ENCODE measurements at regions not wholly inside any gene's neighbourhood (a gene's known extent, or its start where the extent isn't known, plus 50 kb on each side); places are given as distances from the start of the nearest gene placed in this dataset.

DNA sequence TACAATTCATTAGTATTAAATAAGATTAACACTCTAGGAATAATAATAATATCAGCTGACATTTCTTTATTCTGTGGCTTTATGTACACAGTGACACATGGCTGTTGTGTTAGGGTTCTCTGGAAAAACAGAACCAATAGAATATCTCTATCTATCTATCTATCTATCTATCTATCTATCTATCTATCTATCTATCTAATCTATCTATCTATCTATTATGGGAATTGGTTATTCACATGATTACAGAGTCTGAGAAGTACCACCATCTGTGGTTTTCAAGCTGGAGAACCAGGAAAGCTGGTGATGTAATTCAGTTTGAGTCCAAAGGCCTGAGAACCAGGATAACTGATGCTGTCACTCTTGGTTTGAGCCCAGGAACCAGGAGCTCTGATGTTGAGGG is 194.1 kb upstream of the MTPN start:
- TF ChIP-seq POLR2AphosphoS5 (IDR thresholded peaks at IDR 0.05; ENCODE audit: insufficient read depth, low read depth, low read length) (no peak), FOS (IDR thresholded peaks at IDR 0.05; ENCODE audit: borderline replicate concordance, insufficient read depth, low read length) (no peak), EZH2 (IDR thresholded peaks at IDR 0.05; ENCODE audit: borderline replicate concordance, low read depth, low read length, severe bottlenecking) (no peak), POLR2A (IDR thresholded peaks at IDR 0.05; ENCODE audit: low read depth, low read length) (no peak), MYC (IDR thresholded peaks at IDR 0.05; ENCODE audit: low read depth, low read length) (no peak)
- TF ChIP-seq, protein P1, sequence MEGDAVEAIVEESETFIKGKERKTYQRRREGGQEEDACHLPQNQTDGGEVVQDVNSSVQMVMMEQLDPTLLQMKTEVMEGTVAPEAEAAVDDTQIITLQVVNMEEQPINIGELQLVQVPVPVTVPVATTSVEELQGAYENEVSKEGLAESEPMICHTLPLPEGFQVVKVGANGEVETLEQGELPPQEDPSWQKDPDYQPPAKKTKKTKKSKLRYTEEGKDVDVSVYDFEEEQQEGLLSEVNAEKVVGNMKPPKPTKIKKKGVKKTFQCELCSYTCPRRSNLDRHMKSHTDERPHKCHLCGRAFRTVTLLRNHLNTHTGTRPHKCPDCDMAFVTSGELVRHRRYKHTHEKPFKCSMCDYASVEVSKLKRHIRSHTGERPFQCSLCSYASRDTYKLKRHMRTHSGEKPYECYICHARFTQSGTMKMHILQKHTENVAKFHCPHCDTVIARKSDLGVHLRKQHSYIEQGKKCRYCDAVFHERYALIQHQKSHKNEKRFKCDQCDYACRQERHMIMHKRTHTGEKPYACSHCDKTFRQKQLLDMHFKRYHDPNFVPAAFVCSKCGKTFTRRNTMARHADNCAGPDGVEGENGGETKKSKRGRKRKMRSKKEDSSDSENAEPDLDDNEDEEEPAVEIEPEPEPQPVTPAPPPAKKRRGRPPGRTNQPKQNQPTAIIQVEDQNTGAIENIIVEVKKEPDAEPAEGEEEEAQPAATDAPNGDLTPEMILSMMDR (IDR thresholded peaks at IDR 0.05; ENCODE audit: extremely low read depth in 1 of 2, insufficient read depth in 1 of 2, low read depth in 1 of 2, low read length in 2 of 2), result no peak
- TF ChIP-seq, protein P2, sequence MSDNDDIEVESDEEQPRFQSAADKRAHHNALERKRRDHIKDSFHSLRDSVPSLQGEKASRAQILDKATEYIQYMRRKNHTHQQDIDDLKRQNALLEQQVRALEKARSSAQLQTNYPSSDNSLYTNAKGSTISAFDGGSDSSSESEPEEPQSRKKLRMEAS (IDR thresholded peaks at IDR 0.05; ENCODE audit: insufficient read depth, insufficient read length), result no peak

All from endothelial cell of umbilical vein (primary cell).